ENCODE measurements at regions not wholly inside any gene's neighbourhood (a gene's known extent, or its start where the extent isn't known, plus 50 kb on each side); places are given as distances from the start of the nearest gene placed in this dataset.
"Not testable (repeated sequence)": the region's sequence is repeated elsewhere in the genome, so short reads cannot be mapped to it uniquely, and the experiment has no call there.

GRCh38 chr16:80116711-80117110 lies 424.1 kb upstream of the DYNLRB2 start:
- DNase-seq = no peak

- no peak for DNase-seq
Measured at GRCh38 chr16:80114699-80115098, 426.1 kb upstream of the DYNLRB2 start.

GRCh38 chr16:80113873-80114574 lies 426.8 kb upstream of the DYNLRB2 start:
- DNase-seq = no peak

- no peak for DNase-seq
Measured at GRCh38 chr16:80109581-80109980, 431.2 kb upstream of the DYNLRB2 start.

GRCh38 chr16:80107900-80108299 lies 432.9 kb upstream of the DYNLRB2 start:
- DNase-seq = no peak

GRCh38 chr16:80105751-80106150 lies 435.0 kb upstream of the DYNLRB2 start:
- no peak for DNase-seq

- DNase-seq = no peak
Measured at GRCh38 chr16:80105160-80105559, 435.6 kb upstream of the DYNLRB2 start.

GRCh38 chr16:80104401-80104800 lies 436.4 kb upstream of the DYNLRB2 start:
- DNase-seq = no peak

GRCh38 chr16:80103463-80103862 lies 437.3 kb upstream of the DYNLRB2 start:
- no peak for DNase-seq

GRCh38 chr16:80100846-80101451 lies 439.8 kb upstream of the DYNLRB2 start:
- no peak for DNase-seq

- no peak for DNase-seq
Measured at GRCh38 chr16:80100186-80100585, 440.6 kb upstream of the DYNLRB2 start.

- DNase-seq = no peak
Measured at GRCh38 chr16:80097098-80097497, 443.7 kb upstream of the DYNLRB2 start.

- no peak for DNase-seq
Measured at GRCh38 chr16:80092681-80093080, 448.1 kb upstream of the DYNLRB2 start.

GRCh38 chr16:80091453-80091852 lies 449.3 kb upstream of the DYNLRB2 start:
- DNase-seq = not testable (repeated sequence)

GRCh38 chr16:80085606-80086005 lies 455.2 kb upstream of the DYNLRB2 start:
- no peak for DNase-seq

GRCh38 chr16:80084614-80085013 lies 456.2 kb upstream of the DYNLRB2 start:
- DNase-seq = no peak

- DNase-seq = no peak
Measured at GRCh38 chr16:80084163-80084562, 456.6 kb upstream of the DYNLRB2 start.

GRCh38 chr16:80082906-80083305 lies 457.9 kb upstream of the DYNLRB2 start:
- DNase-seq = no peak

- no peak for DNase-seq
Measured at GRCh38 chr16:80081846-80082245, 458.9 kb upstream of the DYNLRB2 start.

- no peak for DNase-seq
Measured at GRCh38 chr16:80080287-80080851, 460.4 kb upstream of the DYNLRB2 start.

- DNase-seq = no peak
Measured at GRCh38 chr16:80079072-80079471, 461.7 kb upstream of the DYNLRB2 start.

GRCh38 chr16:80077696-80078095 lies 463.1 kb upstream of the DYNLRB2 start:
- no peak for DNase-seq

GRCh38 chr16:80074329-80074728 lies 466.5 kb upstream of the DYNLRB2 start:
- no peak for DNase-seq

- DNase-seq = no peak
Measured at GRCh38 chr16:80071964-80072456, 468.8 kb upstream of the DYNLRB2 start.

All from cerebellar nuclear complex (tissue), 1 donor.